Skin epidermis (tissue), 12 donors: ENCODE measurements at regions not wholly inside any gene's neighbourhood (a gene's known extent, or its start where the extent isn't known, plus 50 kb on each side); places are given as distances from the start of the nearest gene placed in this dataset.
A peak's percentile ranks its signal among the peaks of the same experiment; 100 is the strongest.
"Not testable (repeated sequence)": the region's sequence is repeated elsewhere in the genome, so short reads cannot be mapped to it uniquely, and the experiment has no call there.

Experiments used
- H3K27ac ChIP-seq, 21 experiments: fragments of 200-600 bp; sonication (generic) in 11 of 21; one replicate each; pipeline ENCODE4 v1.5.0; 2020; ENCODE audit warnings: mild to moderate bottlenecking in 3 of 21, inconsistent platforms in 2 of 21, moderate library complexity in 2 of 21
- H3K4me3 ChIP-seq, 7 experiments: fragments of 200-600 bp; sonication (generic) in 2 of 7; one replicate each; pipeline ENCODE4 v1.5.0; 2020; ENCODE audit warnings: inconsistent platforms in 2 of 7, mild to moderate bottlenecking in 2 of 7, moderate library complexity in 1 of 7

DNA sequence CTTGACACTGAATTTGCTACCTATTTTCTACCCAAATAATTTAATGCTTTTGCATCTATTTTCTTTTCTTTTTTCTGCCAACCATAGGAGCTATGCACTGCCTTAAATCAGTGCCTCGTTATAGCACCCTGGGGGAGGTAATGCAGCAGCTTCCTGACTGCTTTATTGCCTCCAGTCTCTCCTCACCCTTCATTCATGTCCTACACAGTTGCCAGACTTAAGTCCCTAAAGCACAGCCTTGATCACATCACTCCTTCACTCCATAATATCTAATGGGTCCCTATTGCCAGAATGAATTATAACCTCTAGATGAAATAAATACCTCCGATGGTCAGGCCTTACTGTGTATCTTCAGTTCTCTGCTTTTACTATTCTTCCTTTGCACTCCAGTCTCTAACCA lies 211.2 kb upstream of the GLRA1 start:
- Histone ChIP-seq H3K4me3 (no peak overlapping the region), H3K27ac (no peak overlapping the region)

DNA sequence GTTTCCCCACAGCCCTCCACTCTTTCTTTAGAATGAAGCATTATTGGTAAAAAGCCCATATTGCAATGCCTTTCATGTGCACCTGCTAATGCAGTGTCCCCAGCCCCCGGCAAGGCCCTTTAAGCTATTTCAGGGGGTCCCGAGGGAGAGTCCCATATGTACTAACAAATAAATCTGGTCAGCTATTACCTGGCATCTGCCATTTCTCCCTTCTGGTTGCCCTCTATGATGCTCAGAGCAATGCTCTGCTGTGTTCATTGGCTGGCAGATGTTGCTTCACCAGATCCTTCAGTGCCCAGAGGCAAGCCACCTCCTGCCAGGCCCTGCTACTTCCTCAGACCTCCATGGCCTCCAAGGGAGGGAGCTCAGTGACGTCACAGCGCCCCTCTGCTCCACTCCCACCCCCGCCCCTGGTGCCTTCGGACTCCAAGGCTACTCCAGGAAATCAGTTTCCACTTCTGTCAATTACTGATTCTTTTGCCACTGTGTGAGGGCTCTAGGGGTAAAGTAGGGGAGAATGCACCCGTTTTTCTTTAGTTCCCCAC lies 201.1 kb upstream of the GLRA1 start:
- peak overlapping the region in 1 of 21 experiments; percentile 76 for H3K27ac ChIP-seq
- no peak overlapping the region for H3K4me3 ChIP-seq

DNA sequence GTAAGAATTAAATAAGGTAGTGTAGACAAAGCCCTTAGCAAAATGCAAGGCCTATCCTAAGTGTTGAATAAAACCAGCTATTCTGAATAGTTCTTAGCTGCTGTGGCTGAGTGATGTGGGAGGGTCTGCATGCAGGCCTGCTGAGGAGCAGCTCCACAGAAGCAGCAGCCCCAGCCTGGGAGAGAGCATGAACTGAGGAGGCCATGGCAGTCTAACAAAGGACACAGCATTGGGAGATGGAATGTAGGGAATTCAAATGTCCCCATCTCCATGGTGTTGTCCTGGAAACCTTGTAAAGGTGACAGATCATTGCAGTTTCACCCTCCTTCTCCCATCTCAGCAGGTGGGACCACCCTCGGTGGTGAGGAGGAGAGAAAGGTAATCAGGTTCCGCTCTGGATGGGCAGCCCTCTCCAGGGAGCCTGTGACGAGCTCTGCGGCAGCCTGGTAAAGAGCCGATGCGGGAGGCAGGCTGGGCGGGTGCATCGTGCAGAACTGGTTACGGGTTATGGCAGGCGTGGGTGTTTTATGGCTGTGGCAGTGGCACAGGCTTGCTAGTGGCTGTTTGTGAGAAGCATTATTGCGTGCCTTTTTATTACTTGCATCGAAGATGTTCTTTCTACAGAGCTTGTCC lies 199.9 kb upstream of the GLRA1 start:
- no peak overlapping the region for H3K4me3 ChIP-seq
- H3K27ac ChIP-seq: peak overlapping the region in 2 of 21 experiments; percentile 52 to 76

DNA sequence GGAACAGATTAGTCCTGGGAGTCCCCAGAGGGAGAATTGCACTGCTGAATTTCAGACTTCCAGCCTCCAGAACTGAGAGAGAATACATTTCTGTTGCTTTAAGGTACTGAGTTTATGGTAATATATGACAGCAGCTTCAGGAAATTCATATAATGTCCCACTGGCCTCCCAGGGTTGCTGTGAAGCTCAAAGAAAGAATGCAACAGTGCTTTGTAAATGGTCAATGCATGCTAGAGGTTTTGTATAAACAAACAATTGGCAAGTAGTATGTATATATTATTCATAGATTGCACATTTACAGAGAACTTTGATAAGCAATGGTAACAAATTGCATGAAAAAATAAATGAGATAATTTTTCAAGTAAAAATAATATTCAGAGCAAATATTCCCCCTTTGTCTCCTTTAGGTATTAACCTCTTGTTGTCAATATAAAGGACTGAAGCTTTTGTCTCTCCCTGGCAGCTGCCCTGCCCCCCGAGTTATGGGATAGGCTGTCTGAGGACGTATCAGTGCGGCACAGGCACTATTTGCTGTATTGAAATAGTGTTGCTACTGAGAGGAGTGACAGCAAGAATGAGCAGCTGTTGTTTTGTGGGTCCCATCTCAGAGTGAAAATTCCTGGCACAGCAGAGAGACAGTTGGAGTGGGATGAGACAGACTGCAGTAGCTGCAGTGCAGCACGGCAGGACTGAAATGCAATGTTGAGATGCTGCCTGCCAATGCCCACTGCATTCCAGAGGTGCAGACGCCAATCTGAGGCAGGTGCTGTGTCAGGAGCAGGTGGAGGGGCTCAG lies 194.2 kb upstream of the GLRA1 start:
- Histone ChIP-seq H3K27ac (no peak overlapping the region), H3K4me3 (no peak overlapping the region)

DNA sequence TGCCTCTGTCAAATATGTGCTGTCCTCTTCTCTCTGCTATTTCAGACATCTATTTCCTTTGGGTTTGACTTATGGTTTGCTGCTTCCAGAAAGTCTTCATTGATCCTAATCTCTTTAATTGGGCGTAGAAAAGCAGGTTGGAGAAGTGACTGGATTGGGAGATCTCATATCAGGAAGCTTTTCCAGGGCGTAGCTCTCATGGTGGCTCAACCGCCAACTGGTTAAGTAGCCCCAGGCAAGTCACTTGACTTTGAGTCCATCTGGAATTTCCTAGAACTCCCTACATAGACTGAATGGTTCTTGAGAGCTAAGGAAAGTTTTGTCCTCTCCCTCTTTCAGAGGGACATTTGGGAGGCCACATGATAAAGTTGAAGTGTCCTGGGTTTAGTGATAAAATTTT lies 192.3 kb upstream of the GLRA1 start:
- Histone ChIP-seq H3K4me3 (no peak overlapping the region), H3K27ac (no peak overlapping the region)

DNA sequence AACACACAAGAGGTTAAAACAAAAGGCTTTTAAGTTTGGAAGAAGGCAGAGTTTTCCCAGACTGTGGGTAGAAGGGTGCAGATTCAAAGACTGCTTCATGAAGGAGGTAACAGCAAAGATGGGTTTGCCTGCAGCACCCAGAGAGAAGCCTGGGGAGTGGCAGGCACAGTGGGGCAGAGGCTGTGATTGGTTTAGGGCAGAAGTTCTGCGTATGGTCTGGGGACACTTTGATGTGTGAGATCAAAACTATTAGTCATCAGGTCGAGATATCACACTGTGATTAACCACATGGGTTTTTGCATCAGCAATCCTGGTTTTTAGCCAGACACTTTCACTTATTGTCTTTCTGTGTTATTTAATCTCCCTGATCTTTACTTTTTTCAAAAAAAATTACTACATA lies 188.8 kb upstream of the GLRA1 start:
- no peak overlapping the region for H3K4me3 ChIP-seq
- no peak overlapping the region for H3K27ac ChIP-seq

DNA sequence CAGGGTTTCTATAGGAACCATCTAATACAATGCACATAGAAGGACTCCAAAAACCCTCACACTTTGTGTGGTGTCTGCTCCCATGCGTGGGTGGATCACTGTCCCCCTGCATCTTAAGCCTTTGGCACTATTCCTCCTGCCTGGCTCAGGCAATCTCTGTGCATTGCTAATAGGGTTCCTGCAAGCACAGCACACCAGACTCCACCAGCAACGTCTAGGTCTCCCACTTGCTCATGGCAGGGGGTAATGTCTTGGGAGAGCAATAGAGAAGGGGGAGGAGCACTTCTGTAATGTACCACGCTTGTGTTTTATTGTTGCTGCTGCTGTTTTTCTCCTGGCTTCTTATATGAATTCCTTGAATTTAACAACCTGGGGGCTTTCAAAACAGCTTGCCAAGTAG lies 182.6 kb upstream of the GLRA1 start:
- Histone ChIP-seq H3K4me3 (no peak overlapping the region), H3K27ac (no peak overlapping the region)

DNA sequence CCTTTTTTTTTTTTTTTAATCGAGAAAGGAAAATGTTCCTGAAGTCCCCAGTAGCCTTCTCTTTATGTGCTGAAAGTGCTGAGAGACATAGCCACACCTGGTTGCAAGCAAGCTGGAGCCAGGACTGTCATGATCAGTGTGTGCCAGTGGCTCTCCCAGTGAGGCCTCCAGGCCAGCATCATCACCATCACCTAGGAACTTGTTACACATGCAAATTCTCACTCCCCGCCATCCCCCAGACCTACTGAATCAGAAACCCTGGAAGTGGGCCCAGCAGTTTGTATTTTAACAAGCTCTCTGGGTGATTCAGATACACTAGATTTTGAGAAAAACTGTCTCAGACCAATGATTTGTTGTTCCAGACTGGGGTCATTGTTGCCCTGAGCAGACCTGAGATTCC lies 181.9 kb upstream of the GLRA1 start:
- H3K4me3 ChIP-seq: no peak overlapping the region
- no peak overlapping the region for H3K27ac ChIP-seq

DNA sequence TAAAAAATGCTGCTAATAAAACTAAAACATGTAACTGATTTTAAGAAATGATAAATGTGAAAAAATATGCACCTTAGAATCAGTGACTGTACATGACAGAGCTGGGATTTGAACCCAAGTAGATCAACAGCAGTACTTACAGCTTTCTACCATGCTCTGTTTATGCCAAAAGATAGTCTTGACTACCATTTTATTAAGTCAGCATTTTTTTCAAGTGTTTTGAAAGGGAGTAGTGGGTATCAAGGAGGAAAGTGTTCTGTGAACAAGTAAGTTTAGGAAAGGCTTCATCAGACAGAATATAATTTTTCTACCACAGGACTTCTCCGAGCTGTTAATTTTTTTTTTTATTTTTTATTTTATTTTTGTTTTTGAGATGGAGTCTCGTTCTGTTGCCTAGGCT lies 180.4 kb upstream of the GLRA1 start:
- Histone ChIP-seq H3K27ac (no peak overlapping the region), H3K4me3 (no peak overlapping the region)

DNA sequence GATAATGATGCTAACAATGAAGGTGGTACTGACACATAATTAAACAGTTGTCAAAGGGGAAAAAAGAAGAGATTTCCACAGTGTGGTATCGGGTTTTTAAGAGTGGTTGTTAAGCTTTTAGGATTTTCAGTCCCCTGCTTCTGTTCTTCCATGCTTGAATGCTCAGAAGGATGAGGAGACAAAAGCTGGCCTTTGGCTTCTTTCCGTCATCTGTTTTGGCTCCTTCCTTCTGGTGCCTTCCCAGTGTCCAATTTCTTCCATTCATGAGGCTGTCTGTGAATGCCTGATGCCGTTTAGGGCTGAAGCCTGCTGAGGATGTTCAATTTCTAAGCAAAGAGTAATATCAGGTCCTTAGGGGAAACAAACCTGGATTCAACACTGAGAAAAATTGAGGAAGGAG lies 179.6 kb upstream of the GLRA1 start:
- Histone ChIP-seq H3K27ac (no peak overlapping the region), H3K4me3 (no peak overlapping the region)

DNA sequence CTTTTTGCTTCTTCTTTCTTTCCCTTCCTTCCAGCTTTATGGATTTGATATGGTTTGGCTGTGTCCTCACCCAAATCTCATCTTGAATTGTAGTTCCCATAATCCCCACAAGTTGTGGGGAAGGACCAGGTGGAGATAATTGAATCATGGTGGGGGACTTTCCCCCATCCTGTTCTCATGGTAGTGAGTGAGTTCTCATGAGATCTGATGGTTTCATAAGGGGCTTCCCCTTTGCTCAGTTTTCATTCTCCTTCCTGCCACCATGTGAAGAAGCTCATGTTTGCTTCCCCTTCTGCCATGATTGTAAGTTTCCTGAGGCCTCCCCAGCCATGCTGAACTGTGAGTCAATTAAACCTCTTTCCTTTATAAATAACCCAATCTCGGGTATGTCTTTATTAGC lies 178.3 kb upstream of the GLRA1 start:
- H3K4me3 ChIP-seq, H3K27ac ChIP-seq: not testable (repeated sequence)

DNA sequence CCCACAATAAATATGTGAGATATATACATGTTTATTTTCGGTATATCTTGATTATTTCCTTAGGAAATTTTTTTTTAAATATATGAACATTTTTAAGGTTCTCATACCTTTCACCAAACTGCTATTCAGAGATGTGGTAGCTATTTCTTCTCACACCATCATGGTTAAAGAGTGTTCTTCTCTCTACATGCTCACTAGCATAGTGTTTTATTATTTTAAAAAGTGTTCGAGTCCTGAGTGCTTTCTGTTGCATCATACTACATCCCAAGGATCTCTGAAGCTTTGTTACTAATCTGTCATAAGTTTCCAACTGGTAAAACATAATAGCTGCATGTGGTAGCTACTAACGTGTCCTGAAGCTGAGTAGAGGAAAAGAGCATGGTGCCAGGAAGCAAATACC lies 177.4 kb upstream of the GLRA1 start:
- Histone ChIP-seq H3K4me3 (no peak overlapping the region), H3K27ac (no peak overlapping the region)

DNA sequence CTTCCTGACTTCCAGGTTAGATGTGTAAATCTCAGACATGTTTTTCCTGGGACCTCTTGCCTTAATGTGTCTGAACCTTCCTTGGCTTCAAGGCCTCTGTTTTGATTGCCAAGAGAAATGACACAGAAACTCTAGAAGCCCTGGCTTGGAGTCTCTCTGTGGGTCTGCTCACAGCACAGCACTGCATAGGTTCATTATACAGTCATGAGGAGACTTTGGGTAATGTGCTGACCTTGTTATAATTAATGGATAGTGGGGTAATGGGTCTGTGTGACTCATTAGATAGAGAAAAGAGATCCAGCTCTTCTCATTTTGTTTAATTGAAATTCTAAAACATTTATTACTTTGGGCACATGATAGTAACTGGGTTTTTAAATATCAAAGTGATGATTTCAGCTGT lies 175.8 kb upstream of the GLRA1 start:
- no peak overlapping the region for H3K27ac ChIP-seq

DNA sequence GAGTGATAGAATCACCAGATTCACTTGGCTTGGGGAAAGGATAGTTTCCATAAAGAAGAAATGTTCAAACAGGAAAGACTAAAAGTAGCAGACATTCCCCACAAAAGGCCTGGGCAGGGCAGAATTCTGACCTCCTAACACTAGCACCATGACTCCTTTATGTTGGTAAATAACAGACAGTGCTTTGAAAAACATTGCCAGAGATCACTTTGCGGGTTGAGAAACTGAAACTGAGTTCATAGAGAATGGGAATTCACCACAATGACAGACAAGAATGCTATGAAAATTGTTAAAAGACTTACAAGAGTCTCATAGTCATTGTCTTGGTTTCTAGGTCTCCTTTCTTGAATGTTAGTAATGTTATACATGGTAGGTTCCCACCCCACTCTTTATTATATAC lies 172.5 kb upstream of the GLRA1 start:
- no peak overlapping the region for H3K4me3 ChIP-seq

More for the DNA sequence above, 175.8 kb upstream of the GLRA1 start:
- no peak overlapping the region for H3K4me3 ChIP-seq

DNA sequence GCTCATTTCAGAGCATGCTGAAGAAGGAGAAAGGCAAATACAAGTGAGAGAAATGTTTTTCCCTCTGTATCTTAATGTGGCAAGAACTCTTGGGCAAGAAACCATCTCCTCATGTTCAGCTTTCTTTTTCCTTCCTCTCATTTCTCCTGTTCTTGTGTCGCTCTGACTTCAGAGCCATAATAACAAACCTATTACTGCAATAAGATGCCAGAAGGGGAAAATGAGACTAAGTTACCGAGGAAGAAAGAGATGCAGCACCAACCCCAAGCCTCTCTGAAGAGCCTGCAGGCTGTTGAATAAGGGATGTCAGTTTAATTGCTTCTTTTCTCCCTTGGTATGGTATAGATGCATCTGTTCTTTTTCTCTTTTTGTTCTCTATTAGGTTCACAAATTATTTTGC lies 170.1 kb upstream of the GLRA1 start:
- Histone ChIP-seq H3K4me3 (no peak overlapping the region), H3K27ac (no peak overlapping the region)

More for the DNA sequence above, 172.5 kb upstream of the GLRA1 start:
- no peak overlapping the region for H3K27ac ChIP-seq

DNA sequence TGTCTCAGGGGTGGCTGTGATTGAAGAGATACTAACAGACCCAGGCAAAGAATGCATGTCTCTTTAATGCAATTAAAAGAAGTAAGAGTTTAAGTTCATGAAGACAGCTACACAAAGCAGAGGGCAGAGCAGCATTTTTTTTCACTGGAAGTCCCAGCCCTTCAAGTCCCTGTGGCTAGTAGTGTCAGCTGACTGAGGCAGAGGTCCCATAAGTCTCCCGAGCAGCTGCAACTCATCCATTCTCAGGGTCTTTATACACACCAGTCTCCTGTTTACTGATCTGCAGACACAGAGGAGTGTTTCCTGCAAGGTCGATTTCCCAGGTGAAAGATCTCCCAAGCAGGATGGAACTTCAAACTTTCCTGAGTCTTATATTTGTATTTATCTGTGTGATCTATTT lies 169.4 kb upstream of the GLRA1 start:
- Histone ChIP-seq H3K27ac (no peak overlapping the region), H3K4me3 (no peak overlapping the region)

DNA sequence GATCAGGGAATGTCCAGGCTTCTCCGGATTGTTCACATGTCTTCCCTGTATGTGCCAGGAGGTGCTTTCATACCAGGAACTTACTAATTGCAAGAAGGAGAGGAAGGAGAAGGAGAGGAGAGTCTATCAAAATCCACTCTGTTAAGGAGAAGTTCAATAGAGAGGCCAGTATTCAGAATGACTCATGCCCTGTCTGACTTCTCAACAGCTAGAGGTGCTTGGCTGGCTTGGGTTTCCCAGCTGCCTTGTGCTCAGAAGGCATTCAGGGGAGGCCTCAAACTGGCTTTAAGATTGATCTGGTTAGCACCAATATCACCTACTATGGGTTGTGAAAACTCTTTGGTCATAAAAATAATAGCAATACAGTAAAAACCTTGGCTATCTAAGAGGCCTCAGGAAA lies 167.9 kb upstream of the GLRA1 start:
- Histone ChIP-seq H3K4me3 (no peak overlapping the region), H3K27ac (no peak overlapping the region)

DNA sequence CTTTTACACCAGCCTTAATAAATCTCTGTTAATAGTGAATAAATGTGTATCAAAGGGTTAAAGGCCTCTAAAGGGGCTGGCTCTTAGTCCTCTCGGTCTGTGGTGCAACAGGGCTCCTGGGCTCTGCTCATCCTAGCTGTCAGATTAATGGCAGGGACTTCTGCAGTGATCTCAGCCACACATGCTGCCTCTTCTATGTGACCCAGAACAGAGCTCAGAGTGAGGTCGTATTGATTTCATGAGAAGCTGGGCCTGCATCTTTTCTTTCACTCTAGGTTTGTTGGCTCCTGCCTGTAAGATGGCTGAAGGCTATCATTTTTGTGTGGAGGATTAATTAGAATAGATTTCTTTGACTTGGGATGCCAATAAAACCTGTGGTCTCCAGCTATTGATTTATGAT lies 165.0 kb upstream of the GLRA1 start:
- Histone ChIP-seq H3K4me3 (no peak overlapping the region), H3K27ac (no peak overlapping the region)

DNA sequence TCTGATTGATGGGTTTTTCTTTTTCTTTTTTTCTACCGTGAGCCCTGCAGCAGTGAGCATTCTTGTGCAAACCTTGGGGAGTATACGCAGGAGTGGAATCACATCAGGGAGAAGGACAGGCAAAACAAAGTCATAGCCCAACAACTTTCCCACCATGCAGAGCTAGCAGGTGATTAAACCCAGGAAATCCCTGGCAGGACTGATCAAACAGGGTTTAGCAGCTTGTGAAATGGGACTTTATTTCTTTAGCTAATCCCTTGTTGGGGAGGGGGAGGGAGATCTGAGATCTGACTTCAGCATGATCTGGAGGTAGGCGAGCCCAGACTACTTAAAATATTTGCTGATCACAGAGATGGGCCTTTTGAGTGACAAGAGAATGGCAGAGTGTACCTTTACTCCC lies 162.0 kb upstream of the GLRA1 start:
- Histone ChIP-seq H3K27ac (no peak overlapping the region), H3K4me3 (no peak overlapping the region)

DNA sequence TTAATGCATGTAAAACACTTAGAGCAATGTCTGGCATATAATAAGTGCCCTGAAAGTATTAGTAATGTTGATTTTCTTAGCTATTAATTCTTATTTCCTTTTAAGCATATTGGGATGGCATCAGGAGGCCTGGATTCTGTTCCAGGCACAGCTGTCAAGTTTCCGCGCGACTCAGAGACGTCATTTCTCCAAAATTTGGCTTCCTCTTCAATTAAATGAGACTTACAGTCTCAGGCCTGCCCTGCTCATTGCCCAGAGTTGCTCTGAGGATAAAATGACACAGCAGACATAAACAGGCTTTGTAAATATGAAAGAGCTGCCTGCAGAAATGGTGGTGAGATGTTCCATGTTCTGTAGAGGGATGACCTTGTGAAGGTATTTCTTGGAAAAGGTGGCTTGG lies 159.8 kb upstream of the GLRA1 start:
- H3K4me3 ChIP-seq: no peak overlapping the region

DNA sequence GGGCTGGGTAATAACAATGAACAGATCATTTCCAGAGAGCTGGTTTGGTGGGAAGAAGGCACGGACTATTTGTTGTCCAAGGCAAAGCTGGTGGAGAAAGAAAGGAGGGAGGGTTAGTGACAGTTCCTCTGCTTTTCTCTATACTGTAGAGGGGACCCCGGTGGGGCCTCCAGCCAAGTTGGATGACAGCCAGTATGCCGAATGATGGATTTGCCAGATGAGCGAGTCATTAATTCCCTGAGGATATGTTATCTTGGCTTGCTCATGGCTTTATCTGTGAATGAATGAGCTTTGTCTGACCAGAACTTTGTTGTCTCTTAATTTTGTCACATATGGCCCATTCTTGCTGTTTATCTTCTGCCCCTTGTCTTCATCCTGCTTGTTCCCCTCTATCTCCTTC lies 158.6 kb upstream of the GLRA1 start:
- Histone ChIP-seq H3K27ac (no peak overlapping the region), H3K4me3 (no peak overlapping the region)

More for the DNA sequence above, 159.8 kb upstream of the GLRA1 start:
- no peak overlapping the region for H3K27ac ChIP-seq
